Pons (tissue), 1 donor: ENCODE measurements at regions not wholly inside any gene's neighbourhood (a gene's known extent, or its start where the extent isn't known, plus 50 kb on each side); places are given as distances from the start of the nearest gene placed in this dataset.
"Not testable (repeated sequence)": the region's sequence is repeated elsewhere in the genome, so short reads cannot be mapped to it uniquely, and the experiment has no call there.

Experiments used
- DNase-seq: peaks from one replicate; pipeline ENCODE4 v3.0.0-alpha.2; 2016; ENCODE audit warnings: low spot score

GRCh38 chr9:82116556-82116955, 128.0 kb downstream of the SPATA31D1 start:
- no peak for DNase-seq

GRCh38 chr9:82117026-82117811, 128.6 kb downstream of the SPATA31D1 start:
- peak; percentile 72 for DNase-seq

- DNase-seq = no peak
Observed at GRCh38 chr9:82122731-82123130, 134.2 kb downstream of the SPATA31D1 start.

DNA sequence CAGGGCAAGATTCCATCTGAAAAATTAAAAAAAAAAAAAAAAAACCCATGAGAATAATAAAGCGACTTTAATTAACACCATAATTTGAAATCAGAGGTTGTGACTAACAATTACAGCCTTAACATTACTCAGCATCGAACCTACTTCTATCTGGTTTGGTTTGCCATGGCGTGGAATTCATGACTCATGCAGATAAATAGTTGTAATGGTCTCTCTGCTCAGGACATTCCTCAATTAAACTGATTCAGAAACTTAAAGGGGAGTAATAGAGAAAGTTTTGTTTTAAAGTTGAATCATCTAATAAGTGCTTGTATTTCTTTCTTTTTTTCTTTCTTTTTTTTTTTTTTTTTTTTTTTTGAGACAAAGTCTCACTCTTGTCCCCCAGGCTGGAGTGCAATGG, 135.5 kb downstream of the SPATA31D1 start:
- DNase-seq = no peak

GRCh38 chr9:82126256-82126655, 137.7 kb downstream of the SPATA31D1 start:
- DNase-seq = no peak

DNA sequence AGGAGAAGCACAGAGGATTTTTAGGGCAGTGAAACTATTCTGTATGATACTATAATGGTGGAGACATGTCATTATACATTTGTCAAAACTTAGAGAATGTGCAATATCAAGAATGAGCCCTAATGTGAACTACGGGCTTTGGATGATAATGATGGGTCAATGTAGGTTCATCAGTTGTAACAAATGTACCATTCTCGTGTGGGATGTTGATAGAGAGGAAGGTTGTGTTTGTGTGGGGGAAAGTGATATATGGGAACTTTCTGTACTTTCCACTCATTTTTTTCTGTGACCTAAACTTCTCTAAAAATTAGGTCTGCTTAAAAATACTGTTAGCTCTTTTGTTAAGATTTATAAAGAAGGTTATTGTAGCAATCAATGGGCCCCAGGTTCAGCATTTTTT, 138.9 kb downstream of the SPATA31D1 start:
- no peak for DNase-seq

- no peak for DNase-seq
Observed at GRCh38 chr9:82128011-82128696, 139.6 kb downstream of the SPATA31D1 start.

DNA sequence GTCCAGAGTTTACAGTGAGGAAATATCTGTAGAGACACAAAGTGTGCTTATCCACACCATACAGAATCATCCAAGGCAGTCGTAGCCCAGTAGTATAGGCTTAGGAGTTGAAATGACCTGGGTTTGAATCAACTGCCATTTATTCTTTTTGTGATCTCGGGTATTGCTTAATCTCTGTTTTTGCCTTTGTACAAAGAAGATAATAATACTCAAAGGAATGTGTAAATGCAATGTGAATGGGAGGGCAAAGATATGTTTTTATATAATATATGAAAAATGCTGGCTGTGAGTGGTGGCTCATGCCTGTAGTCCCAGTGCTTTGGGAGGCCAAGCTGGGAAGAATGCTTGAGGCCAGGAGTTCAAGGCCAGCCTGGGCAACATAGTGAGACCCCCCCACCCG, 141.1 kb downstream of the SPATA31D1 start:
- no peak for DNase-seq

GRCh38 chr9:82130331-82131042, 141.9 kb downstream of the SPATA31D1 start:
- DNase-seq = no peak

GRCh38 chr9:82131072-82131471, 142.5 kb downstream of the SPATA31D1 start:
- DNase-seq = no peak

DNA sequence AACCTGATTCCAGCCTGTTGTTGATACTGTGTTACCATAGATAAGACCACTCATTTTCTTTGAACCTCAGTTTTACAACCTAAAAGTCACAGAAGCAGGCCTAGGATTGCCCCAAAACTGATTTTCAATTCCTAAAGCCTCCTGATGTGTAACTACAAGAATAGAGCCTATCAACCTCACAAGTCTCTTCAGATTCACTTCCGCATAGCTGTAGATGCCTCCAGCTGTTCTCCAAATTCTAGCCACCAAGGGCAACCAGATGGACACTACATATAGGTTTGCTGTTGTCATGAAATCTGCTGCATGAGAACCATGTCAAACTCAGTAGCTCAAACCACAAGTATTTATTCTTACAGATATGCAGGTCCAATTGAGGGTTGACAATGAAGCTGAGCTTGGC, 143.5 kb downstream of the SPATA31D1 start:
- DNase-seq = no peak

DNA sequence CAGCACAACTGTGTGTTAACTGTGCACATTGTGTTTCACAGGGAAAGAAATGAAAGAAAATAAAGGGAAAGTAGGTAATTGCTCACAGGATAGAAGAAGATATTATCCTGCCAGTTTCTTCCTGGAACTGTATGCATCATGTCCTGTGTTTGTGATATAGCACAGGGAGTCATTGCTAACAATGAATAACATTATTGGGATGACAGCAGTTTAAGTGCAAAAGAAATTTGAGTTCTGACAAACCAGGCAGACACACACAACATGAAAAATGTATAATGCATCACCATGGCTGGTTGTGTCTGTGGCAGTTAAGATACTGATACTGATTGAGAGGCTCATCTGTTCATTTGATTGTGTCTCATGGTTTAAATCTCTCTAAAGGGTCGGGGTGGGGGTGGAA, 145.4 kb downstream of the SPATA31D1 start:
- DNase-seq = no peak

- no peak for DNase-seq
Observed at GRCh38 chr9:82135106-82135505, 146.5 kb downstream of the SPATA31D1 start.

DNA sequence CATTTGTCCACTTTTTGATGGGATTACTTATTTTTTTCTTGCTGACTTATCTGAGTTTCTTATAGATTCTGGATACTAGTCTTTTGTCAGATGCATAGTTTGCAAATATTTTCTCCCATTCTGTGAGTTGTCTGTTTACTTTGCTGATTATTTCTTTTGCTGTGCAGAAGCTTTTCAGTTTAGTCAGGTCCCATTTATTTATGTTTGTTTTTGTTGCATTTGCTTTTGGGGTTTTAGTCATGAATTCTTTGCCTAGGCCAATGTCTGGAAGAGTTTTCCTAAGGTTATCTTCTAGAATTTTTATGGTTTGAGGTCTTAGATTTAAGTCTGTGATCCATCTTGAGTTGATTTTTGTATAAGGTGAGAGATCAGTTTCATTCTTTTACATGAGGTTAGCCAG, 149.5 kb downstream of the SPATA31D1 start:
- not testable (repeated sequence) for DNase-seq

- no peak for DNase-seq
Observed at GRCh38 chr9:82140471-82140870, 151.9 kb downstream of the SPATA31D1 start.

GRCh38 chr9:82144803-82145202, 156.2 kb downstream of the SPATA31D1 start:
- DNase-seq = no peak

DNA sequence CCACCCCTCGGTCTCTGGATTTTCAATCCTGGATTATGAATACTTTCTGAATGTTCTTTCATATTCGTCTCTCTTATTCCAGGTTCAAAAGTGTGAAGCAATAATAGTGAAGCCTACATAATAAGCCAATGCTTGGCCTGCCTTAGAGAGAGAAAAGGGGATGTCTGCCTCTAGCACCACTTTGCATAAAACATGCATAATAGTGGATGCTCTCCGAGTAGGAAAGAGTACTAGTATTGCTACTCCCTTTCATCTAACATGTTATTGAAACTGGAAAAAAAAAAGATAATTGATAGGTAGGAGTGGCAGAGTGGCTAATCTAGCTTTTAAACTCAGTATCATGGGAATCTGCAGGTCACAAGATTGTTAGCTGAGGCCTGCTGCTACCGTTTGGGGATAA, 158.1 kb downstream of the SPATA31D1 start:
- DNase-seq = no peak

DNA sequence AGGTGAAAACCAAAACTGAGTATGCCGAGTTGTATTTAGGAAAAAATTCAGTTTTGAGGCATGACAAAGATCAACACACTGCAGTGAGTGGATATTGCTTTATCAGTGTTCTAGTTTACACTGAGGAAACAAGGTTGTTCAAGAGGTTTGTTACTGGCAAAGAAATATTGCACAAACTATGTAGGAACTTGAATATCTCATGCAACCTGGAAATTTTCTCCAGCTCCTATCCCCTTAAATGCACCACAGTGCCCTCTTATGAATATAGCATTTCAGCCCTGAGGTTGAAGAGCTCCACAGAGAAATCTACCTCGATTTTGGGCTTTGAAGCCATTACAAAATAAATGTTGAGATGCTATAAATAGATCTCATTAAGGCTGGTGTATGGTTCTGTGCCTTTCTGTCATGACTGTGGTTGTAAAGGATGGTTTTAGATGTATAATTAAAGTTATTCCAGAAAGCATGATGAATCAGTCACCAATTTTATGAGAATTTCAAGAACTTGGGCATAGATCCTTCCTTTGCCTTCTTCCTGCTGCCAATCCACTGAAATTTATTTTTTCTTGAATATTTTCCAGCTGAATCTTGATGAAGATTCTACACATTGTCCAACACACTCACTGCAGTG, 159.3 kb downstream of the SPATA31D1 start:
- DNase-seq = no peak

DNA sequence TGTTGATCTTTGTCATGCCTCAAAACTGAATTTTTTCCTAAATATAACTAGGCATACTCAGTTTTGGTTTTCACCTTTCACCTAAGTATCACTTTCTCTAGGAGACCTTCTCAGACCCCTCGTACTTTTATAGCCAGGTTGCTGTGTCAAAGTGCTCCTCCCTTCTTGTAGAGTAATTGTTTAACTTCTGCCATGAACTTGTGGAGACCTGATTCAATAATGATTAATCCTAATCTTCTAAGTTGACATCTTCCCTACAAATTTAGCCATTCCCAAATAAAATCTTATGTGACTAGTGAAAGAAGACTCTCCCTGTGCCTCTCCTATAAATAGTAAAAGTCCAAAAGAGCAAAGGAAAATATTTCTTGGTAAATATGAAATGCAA, 159.8 kb downstream of the SPATA31D1 start:
- DNase-seq = no peak

DNA sequence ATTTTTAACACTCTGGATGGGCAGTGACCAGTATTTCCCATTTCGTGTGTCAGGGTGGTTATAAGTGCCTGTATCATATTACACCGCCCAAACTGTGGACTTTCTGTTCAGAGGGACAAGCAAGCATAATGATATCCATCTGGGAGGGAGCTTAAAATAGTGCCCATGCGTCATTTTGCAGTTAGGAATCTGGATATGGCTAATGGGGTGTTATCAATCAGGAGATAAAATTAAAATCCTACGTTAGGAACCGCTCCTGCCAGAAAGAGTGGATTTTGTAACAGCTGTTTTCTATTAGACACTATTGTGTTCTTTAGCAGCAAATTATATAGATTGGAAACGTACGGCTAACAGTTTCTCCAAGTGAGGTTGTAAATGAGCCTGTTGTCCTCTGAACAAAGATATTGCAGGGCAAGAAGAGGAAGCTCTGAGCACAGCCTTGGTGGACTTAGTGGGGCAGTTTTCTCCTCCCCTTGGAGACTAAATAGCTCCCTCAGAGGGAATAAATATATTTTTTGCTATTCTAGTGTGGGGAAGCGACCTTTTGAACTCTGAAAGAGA, 160.4 kb downstream of the SPATA31D1 start:
- DNase-seq = no peak

DNA sequence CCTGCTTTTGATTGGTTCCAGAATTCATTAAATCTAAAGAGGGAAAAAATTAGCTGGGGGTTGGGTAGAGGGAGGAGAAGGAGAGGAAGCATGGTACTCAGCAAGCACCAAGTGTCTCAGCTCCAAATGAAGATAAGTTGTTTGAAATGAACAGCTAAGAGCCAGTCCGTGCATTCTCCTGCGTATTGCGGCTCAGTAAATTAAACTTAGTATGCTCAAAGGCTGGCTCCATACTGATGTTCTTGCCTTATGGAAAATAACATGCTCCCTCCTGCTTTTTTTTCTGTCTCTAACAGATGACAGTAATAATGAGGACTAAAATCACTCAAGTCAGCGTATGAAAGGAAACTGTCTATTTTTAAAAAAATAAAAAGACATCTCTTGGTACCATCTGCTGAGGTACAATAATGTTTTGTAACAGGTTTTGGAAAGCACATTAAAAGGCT, 161.0 kb downstream of the SPATA31D1 start:
- DNase-seq = no peak

DNA sequence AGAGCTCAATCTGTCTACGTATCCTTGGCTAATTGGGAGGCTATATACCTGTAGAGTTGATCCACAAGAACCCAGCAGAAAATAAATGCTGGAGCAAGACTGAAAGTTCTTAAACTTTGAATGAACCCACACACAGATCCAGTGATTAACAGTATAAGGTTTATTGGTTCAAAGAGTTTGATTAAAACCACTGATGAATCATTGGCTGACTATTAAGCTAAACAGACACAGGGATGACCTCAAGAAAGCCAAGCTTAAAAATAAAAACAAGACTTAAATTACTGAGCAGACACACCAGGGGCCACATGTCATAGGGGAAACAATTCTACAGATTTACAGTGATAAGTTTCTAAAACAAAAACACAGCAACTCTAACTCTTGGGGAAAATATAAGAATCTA, 163.6 kb downstream of the SPATA31D1 start:
- DNase-seq = no peak
